NCI-H446 treated with DMSO at 0.1 percent for 48 hours (cell line): ENCODE measurements at regions not wholly inside any gene's neighbourhood (a gene's known extent, or its start where the extent isn't known, plus 50 kb on each side); places are given as distances from the start of the nearest gene placed in this dataset.
"Not testable (repeated sequence)": the region's sequence is repeated elsewhere in the genome, so short reads cannot be mapped to it uniquely, and the experiment has no call there.

ENCODE experiments used
- DNase-seq: peaks from one replicate; lab custom pipeline; 2025; lab: John Stamatoyannopoulos, UW

GRCh38 chr9:79390781-79391770 lies 180.7 kb upstream of the TLE4 start:
- no peak for DNase-seq

GRCh38 chr9:79395228-79395627 lies 176.5 kb upstream of the TLE4 start:
- DNase-seq: no peak

- no peak for DNase-seq
Measured at GRCh38 chr9:79395755-79396154, 176.0 kb upstream of the TLE4 start.

- no peak for DNase-seq
Measured at GRCh38 chr9:79396168-79396567, 175.6 kb upstream of the TLE4 start.

- no peak for DNase-seq
Measured at GRCh38 chr9:79403495-79403894, 168.3 kb upstream of the TLE4 start.

- DNase-seq: no peak
Measured at GRCh38 chr9:79408200-79408599, 163.6 kb upstream of the TLE4 start.

GRCh38 chr9:79408617-79409016 lies 163.1 kb upstream of the TLE4 start:
- DNase-seq: no peak

- DNase-seq: no peak
Measured at GRCh38 chr9:79409182-79409823, 162.5 kb upstream of the TLE4 start.

GRCh38 chr9:79425840-79426239 lies 145.9 kb upstream of the TLE4 start:
- DNase-seq: no peak

GRCh38 chr9:79428422-79428821 lies 143.3 kb upstream of the TLE4 start:
- DNase-seq: no peak

GRCh38 chr9:79430619-79431018 lies 141.1 kb upstream of the TLE4 start:
- no peak for DNase-seq

GRCh38 chr9:79431019-79431679 lies 140.6 kb upstream of the TLE4 start:
- no peak for DNase-seq

- DNase-seq: no peak
Measured at GRCh38 chr9:79432485-79432884, 139.3 kb upstream of the TLE4 start.

GRCh38 chr9:79433703-79434102 lies 138.1 kb upstream of the TLE4 start:
- DNase-seq: no peak

- not testable (repeated sequence) for DNase-seq
Measured at GRCh38 chr9:79439221-79439620, 132.5 kb upstream of the TLE4 start.

- DNase-seq: no peak
Measured at GRCh38 chr9:79446523-79447307, 125.0 kb upstream of the TLE4 start.

GRCh38 chr9:79447308-79447605 lies 124.5 kb upstream of the TLE4 start:
- DNase-seq: no peak

- DNase-seq: no peak
Measured at GRCh38 chr9:79447762-79448161, 124.0 kb upstream of the TLE4 start.

- no peak for DNase-seq
Measured at GRCh38 chr9:79452265-79452664, 119.5 kb upstream of the TLE4 start.

GRCh38 chr9:79461712-79462111 lies 110.1 kb upstream of the TLE4 start:
- no peak for DNase-seq

- DNase-seq: no peak
Measured at GRCh38 chr9:79465156-79465555, 106.6 kb upstream of the TLE4 start.

- no peak for DNase-seq
Measured at GRCh38 chr9:79469164-79469563, 102.6 kb upstream of the TLE4 start.
